Brain microvascular endothelial cell (primary cell): ENCODE measurements at regions not wholly inside any gene's neighbourhood (a gene's known extent, or its start where the extent isn't known, plus 50 kb on each side); places are given as distances from the start of the nearest gene placed in this dataset.

Experiments
- DNase-seq: peaks from one replicate; pipeline ENCODE4 v3.0.0-alpha.2; 2020
- H3K27ac ChIP-seq: fragments of 250-450 bp; sonication (Bioruptor Pico); 2 replicates; pipeline ENCODE4 v1.5.1; 2020; ENCODE audit warnings: mild to moderate bottlenecking, moderate library complexity
- H3K27me3 ChIP-seq: fragments of 250-450 bp; sonication (Bioruptor Pico); replicated peaks from 2 replicates; pipeline ENCODE4 v1.5.1; 2020; ENCODE audit warnings: mild to moderate bottlenecking
- H3K36me3 ChIP-seq: fragments of 250-450 bp; sonication (Bioruptor Pico); replicated peaks from 2 replicates; pipeline ENCODE4 v1.5.1; 2020; ENCODE audit warnings: mild to moderate bottlenecking
- H3K4me3 ChIP-seq: 2 replicates; pipeline ENCODE4 v1.5.1; 2011; ENCODE audit warnings: low read depth, mild to moderate bottlenecking, control low read depth, low read length, moderate library complexity
- in situ Hi-C: cut with HindIII; loops from 2 replicates; pipeline ENCODE4 v1.10.0; 2017; ENCODE audit warnings: low sequenced_read_pairs, low pct_ligation_motif_present
- TF ChIP-seq, protein P1 (sequence below): IDR thresholded peaks from 2 replicates; pipeline ENCODE4 v1.5.1; 2011; ENCODE audit warnings: low read depth, mild to moderate bottlenecking, moderate library complexity, low read length, control low read depth, inconsistent platforms; ENCODE audit errors: missing control alignments

DNA sequence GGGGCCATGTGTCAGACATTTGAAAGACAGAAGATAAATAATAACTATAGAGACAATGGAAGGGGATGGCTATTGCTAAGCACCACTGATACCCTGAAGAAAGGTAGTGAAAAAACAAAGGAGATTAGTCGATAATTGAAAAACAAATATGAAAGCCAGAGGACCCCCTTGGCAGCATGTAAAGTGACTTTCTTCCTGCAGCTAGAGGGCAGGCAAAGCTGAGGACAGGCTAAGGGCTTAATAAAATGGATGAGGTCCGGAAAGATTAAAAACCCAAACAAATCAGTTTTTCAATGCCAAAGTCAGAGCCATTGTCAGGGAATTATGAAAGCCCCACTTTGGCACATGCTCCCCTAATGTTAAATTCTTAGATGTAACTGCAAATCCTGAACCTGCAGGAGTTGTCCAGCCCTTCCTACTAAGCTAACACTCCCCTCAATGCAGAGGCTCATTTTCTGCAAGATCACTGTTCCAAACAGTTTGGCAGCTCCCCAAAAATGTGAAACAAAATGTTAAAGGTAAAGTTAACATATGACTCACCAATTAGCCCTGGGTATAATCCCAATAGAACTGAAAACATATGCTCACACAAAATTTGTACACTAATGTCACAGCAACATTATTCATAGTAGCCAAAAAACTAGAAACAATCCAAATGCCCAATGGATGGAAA, 1177.9 kb downstream of the GRIK2 start:
- no peak for DNase-seq
- no peaks in the 10 kb centered on the region for H3K27me3 ChIP-seq
- H3K4me3 ChIP-seq, result no peak overlapping the region
- TF ChIP-seq, protein P1, sequence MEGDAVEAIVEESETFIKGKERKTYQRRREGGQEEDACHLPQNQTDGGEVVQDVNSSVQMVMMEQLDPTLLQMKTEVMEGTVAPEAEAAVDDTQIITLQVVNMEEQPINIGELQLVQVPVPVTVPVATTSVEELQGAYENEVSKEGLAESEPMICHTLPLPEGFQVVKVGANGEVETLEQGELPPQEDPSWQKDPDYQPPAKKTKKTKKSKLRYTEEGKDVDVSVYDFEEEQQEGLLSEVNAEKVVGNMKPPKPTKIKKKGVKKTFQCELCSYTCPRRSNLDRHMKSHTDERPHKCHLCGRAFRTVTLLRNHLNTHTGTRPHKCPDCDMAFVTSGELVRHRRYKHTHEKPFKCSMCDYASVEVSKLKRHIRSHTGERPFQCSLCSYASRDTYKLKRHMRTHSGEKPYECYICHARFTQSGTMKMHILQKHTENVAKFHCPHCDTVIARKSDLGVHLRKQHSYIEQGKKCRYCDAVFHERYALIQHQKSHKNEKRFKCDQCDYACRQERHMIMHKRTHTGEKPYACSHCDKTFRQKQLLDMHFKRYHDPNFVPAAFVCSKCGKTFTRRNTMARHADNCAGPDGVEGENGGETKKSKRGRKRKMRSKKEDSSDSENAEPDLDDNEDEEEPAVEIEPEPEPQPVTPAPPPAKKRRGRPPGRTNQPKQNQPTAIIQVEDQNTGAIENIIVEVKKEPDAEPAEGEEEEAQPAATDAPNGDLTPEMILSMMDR, result peak; percentile 7
- no peaks in the 10 kb centered on the region for H3K36me3 ChIP-seq
- in situ Hi-C loops, result no loop called here
- no peak overlapping the region for H3K27ac ChIP-seq

DNA sequence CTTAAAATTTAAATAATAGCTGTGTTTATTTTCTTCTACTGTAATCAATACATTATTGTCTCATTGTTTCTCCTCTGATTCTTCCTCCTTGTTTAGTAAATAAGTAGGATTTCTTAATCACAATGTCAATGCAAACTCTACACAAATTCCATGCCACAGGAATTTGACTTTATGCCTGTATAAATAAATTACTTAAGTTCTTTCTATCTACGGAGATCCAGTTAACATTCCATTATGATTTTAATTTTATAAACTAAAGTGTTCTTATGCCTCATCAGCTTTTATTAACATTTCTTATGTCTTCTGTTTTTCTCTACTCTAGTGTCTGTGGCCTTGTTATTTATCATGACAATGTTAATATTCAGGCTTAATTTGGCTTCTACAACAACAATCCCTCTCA, 1169.2 kb downstream of the GRIK2 start:
- Histone ChIP-seq H3K4me3 (no peak overlapping the region), H3K27me3 (no peaks in the 10 kb centered on the region), H3K36me3 (no peaks in the 10 kb centered on the region), H3K27ac (no peak overlapping the region)
- in situ Hi-C loops, result no loop called here
- DNase-seq, result no peak
- TF ChIP-seq, protein P1, result no peak

DNA sequence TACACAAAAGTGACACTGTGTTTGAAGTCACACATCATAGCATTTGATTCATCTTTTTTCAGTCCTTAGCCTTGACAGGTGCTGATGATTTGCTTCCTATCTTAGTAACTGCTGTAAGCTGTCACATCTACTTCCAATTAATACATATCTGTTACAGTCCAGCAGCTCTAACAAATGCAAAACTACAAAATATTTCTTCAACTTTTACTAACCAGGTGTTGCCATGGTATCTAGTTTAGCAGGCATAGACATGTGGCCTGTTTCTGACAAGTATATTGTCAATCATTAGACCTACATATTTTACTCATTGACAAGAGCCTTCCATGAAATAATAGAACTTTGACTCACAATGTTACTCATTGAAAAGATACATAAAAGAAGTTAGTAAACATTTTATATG, 1159.7 kb downstream of the GRIK2 start:
- DNase-seq, result no peak
- H3K4me3 ChIP-seq, result no peak overlapping the region
- TF ChIP-seq, protein P1, result no peak
- H3K36me3 ChIP-seq, result no peaks in the 10 kb centered on the region
- in situ Hi-C loops, result no loop called here
- no peak overlapping the region for H3K27ac ChIP-seq
- no peaks in the 10 kb centered on the region for H3K27me3 ChIP-seq

DNA sequence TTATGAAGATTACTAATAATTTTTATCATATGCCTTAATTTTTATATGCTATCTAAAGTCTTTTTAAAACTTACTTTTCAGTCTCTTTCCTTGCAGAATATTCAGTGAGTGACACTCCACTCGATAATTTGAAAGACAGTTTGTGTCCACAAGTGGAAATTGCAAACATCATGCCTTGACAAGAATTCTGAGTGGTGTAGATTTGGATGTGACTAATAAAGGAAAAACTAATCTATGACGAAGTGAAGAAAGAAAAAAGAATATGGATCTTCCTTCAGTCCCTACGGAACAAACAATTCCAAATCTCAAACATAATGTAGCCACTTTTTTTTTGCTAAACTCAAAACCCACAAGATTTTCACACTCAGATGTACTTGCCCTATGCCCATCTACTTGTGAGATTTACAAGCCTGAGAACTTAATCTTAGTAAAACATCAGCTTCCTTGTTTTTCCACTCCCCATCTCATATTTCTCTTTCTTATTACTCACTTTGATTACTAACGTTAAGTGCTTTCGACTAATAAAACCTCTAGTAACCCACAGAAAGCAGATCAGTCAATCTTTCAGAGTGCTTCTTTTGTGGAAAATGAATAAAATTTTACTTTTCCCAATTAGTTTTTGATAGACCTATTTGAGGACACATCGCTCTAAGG, 1155.8 kb downstream of the GRIK2 start:
- no peak for DNase-seq
- TF ChIP-seq, protein P1, result no peak
- in situ Hi-C loops, result no loop called here
- H3K36me3 ChIP-seq, result no peaks in the 10 kb centered on the region
- no peak overlapping the region for H3K4me3 ChIP-seq
- H3K27me3 ChIP-seq, result no peaks in the 10 kb centered on the region
- no peak overlapping the region for H3K27ac ChIP-seq

DNA sequence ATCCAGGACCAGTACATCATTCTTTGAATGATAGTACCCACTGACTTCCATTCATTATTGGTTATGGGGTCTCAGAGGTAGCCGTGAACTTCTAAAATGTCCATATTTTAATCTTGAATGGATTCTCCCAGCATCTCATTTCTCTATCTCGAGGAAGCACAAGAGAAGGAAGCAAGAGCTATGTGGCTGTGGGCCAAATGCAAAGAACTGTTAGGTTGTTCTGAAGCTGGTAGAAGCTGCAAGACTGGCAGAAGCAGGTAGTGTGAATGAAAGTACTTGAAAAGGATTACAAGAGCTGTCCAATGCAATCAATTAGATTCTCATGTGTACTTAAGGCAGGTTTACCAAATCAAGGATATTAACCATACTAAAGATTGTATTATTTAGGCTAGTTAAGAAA, 1131.8 kb downstream of the GRIK2 start:
- in situ Hi-C loops, result no loop called here

More for the DNA sequence above, 1131.8 kb downstream of the GRIK2 start:
- no peaks in the 10 kb centered on the region for H3K27me3 ChIP-seq
- DNase-seq, result no peak
- H3K27ac ChIP-seq, result no peak overlapping the region
- H3K36me3 ChIP-seq, result no peaks in the 10 kb centered on the region
- TF ChIP-seq, protein P1, result no peak
- no peak overlapping the region for H3K4me3 ChIP-seq
